GM18502 (cell line): ENCODE measurements at regions not wholly inside any gene's neighbourhood (a gene's known extent, or its start where the extent isn't known, plus 50 kb on each side); places are given as distances from the start of the nearest gene placed in this dataset.
A peak's percentile ranks its signal among the peaks of the same experiment; 100 is the strongest.
"Not testable (repeated sequence)": the region's sequence is repeated elsewhere in the genome, so short reads cannot be mapped to it uniquely, and the experiment has no call there.

Experiments
- ATAC-seq: cut with Tn5 transposase; IDR thresholded peaks from one replicate; pipeline ENCODE4 v1.9.1; 2021; ENCODE audit warnings: mild to moderate bottlenecking; ENCODE audit not compliant: unreplicated experiment, poor library complexity

DNA sequence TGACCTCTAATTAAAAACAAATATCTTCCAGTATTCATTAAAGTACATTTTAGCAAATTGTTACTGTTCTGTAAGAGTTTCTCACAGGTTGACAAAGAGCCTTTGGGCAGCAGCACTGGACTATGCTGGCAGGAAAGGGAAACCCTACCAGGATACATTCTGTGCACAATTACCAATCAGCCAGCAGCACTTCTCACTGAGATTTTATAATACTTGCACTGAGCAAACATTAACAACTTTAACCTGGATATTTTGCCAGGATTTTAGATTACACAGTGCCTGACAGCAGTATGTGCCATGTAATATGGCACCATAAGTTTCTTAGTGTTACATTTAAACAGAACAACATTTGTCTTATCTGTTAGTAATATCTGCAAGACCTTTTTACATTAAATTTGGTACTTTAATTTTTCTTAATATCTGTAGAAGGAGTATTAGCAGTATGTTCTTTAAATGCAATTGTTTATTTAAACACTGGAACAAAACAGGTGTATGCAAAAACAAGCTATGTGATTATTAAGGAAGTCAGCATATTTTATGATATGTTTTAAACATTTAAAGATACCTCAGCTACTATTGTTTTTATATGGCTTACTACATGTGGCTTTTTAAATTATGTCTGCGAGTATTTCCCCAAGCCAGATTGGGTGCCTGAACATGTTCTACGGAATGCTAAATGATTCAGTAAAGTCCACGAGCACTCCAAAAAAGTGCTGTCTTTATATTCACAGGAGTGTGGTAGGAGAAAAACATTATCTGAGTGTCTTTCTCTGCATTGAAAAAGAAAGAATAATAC is 699.0 kb upstream of the LUZP2 start:
- no peak for ATAC-seq

- ATAC-seq, result not testable (repeated sequence)
These were observed 662.5 kb upstream of the LUZP2 start for GRCh38 chr11:23834306-23834705.

GRCh38 chr11:23836981-23837380 is 659.9 kb upstream of the LUZP2 start:
- no peak for ATAC-seq

DNA sequence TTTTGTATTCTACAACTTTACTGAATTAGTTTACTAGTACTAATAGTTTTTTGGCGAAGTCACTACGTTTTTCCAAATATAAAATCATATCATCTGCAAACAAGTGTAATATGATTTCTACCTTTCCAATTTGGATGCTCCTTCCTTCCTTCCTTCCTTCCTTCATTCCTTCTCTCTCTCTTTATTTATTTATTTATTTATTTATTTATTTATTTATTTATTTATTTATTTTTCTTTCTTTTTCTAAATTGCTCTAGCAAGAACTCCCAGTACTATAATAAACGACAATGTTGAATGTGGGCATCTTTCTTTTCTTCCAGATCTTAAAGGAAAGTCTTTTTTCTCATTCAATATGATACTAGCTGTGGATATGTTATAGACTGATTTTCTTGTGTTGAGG is 656.0 kb upstream of the LUZP2 start:
- ATAC-seq, result no peak

DNA sequence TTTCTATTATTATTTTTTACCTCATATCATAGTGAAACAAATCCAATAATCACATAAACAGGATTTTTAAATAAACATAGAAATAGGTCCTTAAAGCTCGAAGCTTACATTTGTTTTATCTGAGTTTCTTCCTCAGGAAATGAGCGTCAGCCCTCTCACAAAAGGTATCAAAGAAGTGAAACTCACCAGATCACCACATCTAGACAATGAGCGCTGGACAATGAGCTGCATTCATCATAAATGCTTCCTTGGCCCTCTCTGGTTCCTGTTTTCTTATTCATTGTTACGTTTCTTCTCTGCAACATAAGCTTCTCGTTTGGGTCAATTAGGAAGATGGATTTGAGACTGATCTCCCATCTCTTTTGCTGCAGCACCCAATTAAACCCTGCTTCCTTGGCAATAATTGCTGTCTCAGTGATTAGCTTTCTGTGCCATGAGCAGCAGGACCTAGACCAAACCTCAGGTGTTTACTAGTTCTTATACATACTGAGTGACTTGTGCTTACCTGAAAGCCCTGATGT is 649.9 kb upstream of the LUZP2 start:
- no peak for ATAC-seq

DNA sequence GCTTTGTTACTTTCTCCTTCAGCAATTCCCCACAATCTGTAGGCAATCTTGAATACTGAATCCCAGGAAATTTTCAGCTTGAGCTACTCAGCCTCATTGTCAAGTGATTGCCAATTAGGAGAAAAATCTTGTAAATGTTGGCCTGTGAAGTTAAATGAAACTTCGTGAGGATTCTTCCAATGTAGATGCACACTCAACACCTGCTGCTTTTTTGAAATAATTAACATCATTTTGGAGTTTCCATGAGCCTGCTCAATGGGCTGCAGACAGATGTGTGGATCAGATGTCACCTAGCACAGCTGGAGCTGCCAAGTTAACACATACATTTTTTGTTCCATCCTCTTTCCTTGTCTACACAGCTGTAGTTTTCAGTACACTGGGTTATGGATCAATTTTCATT is 645.6 kb upstream of the LUZP2 start:
- no peak for ATAC-seq

- no peak for ATAC-seq
These were observed 640.2 kb upstream of the LUZP2 start for GRCh38 chr11:23856654-23857053.

- ATAC-seq, result peak; percentile 50
These were observed 637.8 kb upstream of the LUZP2 start for GRCh38 chr11:23859087-23859486.

- no peak for ATAC-seq
These were observed 635.2 kb upstream of the LUZP2 start for GRCh38 chr11:23861615-23862014.

DNA sequence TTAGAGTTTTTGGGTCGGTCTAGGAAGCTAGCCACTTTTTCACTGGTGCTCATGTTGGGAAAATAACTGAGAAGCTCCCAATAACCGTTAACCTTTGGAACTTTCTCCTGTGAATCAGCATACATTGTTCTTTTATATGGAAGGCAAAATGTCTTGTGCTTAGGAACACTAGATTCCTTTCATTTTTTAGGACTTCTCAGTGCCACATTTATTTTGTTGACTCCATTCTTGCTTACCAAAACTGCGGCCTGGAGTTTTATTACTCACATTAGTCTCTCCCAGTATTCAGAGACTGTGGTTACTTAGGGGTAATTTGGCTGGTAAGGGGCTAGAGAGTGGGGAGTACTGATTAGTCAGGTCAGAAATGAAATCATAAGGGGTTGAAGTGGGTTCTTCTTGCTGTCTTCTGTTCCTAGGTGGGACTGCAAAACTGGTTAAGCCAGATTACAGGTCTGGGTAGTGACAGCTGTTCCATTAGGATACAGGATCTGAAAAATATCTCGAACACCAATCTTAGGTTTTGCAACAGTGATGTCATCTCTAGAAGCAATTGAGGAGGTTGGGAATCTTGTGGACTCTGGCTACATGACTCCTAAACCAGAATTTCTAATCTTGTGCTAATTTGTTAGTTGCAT is 631.4 kb upstream of the LUZP2 start:
- no peak for ATAC-seq

- ATAC-seq, result no peak
These were observed 630.2 kb upstream of the LUZP2 start for GRCh38 chr11:23866641-23867040.

GRCh38 chr11:23869671-23870070 is 627.2 kb upstream of the LUZP2 start:
- ATAC-seq, result no peak

DNA sequence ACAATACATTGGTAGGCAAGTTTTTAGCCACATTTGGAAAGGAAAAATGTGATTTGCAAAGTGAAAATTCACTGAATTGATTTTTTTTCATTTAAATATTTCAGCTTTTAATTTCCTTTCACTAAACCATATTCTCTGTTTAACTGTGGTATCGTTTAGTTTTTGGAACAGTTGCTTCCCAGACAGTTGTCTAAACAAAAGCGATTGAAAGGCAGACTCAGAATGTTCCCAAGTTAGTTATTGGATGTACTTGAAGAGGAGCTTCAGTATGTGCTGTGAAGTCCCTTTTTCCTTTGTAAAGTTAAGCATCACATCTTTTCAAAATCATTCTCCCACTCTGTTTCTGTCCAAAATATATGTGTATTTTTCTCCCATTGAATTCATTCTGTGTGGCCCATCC is 623.4 kb upstream of the LUZP2 start:
- ATAC-seq, result no peak

DNA sequence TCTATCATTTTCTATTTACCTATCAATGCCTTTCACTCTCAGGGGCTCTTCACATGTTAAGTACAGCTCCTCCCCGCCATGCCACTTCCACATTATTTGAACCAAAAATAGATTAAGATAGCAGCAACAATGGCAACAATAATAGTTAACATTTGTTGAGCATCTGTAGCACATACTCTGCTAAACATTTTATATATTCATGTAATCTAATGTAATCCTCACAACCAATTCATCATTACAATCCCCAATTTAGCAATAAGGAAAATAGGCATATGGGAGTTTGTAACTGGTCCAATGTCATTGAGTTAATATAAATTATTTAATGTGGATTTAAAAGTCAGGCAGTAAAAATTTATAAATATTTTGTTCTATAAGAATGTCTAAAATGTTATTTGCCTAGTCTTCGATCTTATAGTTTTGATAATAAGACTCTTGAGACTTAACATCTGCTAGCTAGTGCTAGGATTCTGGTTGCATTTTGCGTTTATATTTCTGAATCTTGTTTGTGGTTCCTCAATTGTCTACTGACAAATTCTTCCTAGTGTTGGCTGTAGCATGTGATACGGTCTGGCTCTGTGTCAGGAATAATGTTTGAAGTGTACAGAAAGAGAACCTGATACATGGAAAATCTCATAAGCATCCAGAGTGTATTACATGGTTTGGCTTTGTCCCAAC is 621.5 kb upstream of the LUZP2 start:
- no peak for ATAC-seq

DNA sequence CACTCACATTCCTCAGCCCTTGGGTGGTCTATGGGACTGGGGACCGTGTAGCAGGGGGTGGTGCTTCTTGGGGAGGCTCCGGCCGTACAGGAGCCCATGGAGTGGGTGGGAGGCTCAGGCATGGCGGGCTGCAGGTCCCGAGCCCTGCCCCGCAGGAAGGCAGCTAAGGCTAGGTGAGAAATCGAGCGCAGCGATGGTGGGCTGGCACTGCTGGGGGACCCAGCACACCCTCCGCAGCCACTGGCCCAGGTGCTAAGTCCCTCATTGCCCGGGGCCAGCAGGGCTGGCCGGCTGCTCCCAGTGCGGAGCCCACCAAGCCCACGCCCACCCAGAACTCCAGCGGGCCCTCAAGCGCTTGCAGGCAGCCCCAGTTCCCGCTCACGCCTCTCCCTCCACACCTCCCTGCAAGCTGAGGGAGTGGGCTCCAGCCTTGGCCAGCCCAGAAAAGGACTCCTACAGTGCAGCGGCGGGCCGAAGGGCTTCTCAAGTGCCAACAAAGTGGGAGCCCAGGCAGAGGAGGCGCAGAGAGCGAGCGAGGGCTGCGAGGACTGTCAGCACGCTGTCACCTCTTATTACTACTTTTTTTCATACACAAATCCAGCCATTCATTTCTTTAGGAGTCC is 613.3 kb upstream of the LUZP2 start:
- ATAC-seq, result not testable (repeated sequence)

GRCh38 chr11:23884341-23884740 is 612.5 kb upstream of the LUZP2 start:
- no peak for ATAC-seq

- ATAC-seq, result no peak
These were observed 611.1 kb upstream of the LUZP2 start for GRCh38 chr11:23885801-23886200.

DNA sequence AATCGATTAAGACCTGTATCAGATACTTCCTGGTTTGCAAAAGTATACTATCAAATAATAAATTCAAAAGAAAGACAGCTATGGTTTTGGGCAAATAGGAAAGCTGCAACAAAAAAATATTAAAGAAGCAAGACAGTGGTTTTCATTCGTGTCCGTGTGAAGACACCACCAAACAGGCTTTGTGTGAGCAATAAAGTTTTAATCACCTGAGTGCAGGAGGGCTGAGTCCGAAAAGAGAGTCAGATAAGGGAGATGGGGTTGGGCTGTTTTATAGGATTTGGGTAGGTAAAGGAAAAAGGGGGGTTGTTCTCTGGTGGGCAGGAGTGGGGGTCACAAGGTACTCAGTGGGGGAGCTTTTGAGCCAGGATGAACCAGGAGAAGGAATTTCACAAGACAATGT is 609.7 kb upstream of the LUZP2 start:
- ATAC-seq, result not testable (repeated sequence)

DNA sequence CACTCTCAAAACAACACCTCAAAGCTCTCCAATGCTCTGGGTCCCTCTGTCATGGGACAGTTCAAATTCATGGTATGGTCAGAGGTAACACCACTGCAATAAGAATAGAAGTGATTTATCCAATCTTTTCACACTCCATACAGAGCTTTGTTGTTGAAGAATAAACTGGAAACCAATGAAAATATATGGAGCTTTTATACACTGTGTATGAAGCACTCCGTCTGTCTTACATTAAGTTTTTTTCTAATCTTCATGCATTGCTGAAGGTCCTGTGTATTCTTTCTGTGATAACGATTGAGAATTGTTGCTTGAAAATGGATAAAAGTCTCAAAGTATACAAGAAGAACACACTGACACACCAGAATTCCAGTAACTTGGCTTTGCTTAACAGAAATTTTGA is 603.7 kb upstream of the LUZP2 start:
- ATAC-seq, result no peak

DNA sequence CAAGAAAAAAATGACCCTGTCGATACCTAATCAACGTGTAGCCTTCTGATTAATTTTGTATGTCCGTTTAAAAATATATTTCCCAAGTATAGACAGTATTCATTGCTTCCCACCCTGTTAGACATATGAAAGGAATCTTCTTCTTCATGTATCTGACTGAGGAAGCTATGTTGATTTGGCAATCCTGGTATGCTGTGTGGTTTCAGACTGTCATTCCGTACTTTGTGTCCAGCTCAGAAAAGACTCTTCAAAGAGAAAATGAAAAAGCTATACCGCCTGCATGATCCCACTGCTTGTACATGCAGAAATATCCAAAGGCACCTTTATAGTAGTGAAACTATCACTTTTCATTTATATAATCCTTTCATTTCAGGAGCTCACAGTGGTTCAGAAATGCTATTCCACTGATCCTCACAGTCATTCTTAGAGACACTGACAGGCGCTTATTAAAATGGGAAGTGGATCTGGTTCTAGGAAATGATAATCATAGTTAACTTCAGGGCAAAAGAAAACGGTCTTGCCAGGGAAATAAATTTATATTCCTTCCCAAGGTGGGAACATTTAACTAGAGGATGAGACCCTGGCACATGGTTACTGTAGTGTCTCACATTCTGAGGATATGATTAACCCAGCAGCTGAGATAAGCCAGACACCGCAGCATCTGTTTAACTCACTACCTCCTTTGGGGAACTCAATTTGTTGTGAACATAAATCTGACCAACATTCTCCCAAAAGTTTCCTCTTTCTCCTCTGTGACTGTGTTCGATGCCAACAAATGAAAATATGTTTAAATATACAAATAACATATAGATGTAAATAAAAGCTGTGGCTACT is 599.2 kb upstream of the LUZP2 start:
- ATAC-seq, result no peak
